ENCODE measurements at regions not wholly inside any gene's neighbourhood (a gene's known extent, or its start where the extent isn't known, plus 50 kb on each side); places are given as distances from the start of the nearest gene placed in this dataset.

DNA sequence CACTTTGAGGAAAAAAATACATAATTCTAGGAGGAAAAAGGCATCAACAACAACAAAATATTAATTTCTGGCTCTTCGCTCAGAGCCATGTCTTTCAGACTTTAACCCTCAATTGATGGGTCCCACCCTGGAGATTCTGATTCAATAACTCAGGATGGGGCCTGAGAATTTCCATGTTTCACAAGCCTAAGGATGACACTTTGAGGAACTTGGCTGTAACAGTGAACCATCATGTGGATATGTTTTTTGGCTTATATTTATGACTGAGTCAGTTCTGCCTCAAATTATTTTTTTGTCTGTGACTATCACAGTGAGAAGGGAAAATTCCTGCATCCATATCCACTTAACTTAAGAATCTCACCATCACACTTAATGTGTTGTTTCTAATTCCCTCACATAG lies 504.6 kb downstream of the RASEF start:
- ATAC-seq, result no peak

DNA sequence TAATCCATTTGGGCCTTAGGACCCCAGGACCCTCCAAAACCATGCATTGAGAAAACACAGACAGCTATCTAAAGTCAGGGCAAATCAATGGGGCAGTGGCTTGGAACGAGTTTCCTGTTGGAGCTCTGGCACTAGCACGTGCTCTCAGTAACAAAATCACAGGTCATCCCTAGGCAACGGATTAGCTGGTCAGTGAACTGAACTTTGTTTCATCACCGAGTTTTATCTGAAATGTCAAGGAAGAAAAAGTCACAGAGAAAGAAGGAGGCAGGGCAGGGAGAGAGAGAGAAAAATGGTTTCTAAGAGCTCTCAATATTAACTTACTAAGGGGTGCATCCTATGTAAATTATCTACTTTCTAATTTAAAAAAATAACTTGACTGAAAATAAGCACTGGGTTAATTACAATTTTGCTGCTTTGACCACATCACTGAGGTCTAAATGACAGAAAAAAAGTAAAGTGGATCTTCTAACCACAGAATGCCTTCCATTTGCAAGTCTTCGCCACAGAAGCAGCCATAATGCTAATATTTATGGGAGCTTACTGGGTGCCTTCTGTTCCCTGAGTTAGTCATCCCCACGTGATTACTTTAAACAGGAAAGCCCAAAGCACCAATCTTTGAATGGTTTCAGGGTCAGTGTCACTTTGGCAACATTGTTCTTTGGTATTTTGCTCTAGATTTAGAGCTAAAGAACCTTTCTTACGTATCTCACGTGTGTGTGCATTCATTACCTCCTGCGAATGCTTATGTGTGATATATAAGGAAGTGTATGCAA lies 503.9 kb downstream of the RASEF start:
- ATAC-seq, result no peak

DNA sequence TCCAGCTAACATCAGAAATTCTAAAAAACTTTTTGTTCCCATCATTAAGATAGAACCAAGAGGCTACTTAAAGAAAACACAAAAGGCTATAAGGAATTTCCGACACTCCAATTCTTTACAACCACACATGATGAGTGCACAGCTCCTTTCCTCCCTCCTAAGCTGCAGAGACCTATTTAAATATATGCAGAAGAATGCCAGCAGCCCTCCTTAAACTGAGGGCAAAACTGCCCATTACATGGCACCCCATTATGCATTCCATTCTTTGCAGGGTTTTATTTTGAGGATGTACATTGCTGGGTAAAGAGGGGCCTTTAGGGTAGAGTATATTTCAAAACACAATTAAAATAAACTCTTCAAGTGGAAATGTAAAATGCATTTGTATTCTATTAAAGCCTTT lies 502.9 kb downstream of the RASEF start:
- no peak for ATAC-seq

DNA sequence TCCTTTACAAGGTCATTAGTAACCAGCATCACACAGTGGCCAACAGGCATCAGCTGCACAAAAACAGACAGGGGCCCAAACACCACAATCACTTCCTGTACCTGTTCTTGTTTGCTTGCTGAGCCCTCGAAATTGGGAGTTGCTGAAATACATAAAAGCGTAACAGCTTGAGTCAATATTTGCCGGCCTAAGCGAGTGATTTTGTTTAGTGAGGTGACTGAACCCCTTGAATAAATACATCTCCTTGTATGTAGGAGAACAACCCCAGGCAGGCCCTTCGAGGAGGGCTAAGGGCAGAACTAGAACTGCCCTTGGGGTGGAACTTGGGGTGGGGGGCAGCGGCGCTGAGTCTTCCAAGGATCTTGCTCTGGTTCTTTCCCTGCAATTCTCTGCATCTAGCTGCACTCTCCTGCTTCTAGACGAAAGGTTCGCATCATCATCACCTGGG lies 502.5 kb downstream of the RASEF start:
- ATAC-seq, result no peak

DNA sequence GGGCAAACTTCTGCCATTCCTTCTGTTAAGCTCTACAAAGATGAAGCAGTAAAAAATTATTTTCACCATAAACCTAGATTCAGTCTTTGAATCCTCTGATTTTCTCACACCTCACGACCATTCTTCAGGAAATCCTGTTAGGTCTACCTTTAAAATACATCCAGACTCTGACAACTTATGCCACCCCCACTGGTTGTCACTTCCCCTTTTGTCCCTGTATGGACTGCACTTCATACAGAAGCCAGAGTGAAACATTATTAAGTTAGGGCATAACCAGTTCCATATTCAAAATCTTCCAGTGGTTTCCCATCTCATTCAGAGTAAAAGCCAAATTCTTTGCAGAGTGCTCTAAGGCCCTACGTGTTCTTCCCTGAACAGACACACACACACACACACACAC lies 499.8 kb downstream of the RASEF start:
- ATAC-seq, result no peak

DNA sequence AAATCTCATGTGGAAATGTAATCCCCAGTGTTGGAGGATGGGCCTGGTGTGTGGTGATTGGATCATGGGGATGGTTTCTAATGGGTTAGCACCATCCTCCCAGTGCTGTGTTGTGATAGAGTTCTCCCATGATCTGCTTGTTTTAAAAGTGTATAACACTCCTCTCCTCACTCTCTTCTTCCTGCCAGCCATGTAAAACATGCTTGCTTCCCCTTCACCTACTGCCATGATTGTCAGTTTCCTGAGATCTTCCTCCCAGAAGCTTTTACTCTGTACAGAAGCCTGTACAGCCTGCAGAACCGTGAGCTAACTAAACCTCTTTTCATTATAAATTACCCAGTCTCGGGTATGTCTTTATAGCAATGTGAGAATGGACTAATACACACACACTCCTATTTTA lies 499.1 kb downstream of the RASEF start:
- ATAC-seq, result no peak

DNA sequence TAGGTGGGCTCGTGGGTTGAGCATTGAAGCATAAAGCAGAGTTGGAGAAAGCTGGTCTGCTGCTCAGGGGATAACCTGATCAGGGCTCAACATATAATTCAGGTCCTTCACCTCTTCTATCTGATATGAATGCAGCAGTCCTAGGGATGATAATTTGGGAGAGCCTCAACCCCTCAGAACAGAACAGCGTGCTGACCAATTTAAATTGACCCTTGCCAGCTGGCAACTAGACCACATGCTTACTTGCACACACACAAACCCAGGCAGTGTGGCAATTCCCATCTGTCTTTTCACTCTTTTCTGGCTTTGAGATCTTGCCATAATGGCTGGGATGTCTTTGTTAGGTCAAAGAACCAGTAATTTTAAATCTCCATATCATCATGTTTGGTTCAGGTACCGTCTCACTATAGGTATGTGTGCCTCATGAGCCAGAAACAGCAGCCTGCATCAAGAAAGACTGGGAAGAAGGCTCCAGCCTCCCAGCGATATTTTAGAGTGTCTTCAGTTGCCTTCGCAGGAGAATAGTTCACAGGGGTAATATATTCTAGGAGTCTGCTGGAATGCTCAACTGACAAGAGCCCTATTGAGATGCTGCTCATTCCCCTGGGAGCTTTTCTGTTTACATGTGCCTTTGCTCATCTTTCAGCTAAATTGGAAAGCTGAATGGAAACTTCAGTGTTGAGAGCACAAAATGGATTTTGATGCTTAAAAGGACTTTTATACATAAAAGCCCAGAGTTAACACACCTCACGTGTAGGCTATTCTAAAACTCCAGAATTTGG lies 497.6 kb downstream of the RASEF start:
- ATAC-seq, result no peak

DNA sequence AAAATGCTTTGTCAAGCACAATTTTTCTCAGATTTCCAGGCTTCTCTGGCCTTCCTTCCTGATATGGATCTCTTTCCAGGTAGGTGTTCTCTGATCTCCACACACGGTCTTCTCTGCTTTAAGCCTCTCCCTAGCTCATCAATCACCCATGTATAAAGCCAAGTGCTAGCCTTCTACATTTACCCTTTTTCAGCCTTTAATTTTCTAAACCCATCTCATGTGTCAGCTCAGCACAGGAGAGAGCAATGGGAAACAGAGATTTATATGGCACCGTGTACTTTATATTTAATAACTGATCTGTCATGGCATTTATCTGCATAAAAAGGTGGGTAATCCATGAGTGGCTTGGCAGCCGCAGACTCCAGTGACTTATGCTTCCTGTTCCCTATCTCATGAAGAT lies 495.0 kb downstream of the RASEF start:
- ATAC-seq, result no peak

DNA sequence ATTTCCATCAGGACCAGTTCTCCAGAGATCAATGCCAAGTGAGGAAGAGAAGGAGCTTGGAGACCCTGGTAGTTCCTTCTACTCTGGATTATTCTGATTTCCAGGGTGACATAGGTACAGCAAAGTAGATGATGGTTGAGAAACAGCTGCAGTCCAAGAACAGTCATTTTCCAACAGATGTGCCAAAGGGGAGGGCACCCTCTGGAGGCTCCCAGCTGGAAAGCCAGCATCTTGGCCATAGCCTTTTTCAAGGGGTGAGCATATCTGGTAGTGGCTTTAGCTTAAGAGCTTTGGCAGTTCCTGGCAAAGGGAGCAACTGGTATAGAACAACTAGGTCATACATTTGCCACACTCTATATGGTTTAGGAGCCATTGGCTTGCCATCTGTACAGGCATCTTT lies 492.7 kb downstream of the RASEF start:
- no peak for ATAC-seq

DNA sequence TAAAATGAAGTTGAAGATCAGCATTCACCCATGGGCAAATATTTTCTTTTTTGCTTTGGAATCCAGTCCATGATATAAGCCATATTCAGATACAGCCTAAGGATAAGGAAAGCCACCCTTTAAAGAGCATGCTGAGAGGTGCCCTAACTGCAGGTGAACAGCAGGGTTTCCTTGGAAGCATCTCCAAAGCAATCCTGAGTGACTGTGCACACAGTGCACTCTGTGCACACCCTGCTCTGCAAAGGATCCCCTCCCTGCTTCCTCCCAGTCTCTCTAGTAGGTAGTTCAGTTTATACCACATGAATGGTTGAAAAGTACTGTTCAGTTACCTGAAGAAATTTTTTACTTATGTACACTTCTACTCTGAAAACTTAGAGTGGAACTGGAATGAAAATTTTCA lies 491.4 kb downstream of the RASEF start:
- no peak for ATAC-seq

DNA sequence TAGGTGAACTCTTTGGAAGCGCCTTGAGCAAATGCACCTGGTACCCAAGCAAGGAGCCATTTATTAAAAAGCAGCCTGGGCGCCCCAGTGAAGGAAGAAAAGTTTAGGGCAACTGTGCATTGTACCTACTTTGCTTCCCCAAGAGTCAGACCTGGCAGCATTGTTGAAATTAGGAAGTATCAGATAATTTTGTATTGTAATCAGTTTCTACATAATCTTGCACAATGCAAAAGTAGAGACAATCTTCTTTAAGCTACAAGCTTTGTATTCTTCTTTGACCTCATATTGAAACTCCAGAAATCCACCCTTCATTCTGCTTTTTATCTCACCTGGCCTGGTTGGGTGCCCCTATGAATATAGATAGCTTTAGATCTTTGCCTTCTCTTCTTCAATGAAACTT lies 490.8 kb downstream of the RASEF start:
- ATAC-seq, result no peak

DNA sequence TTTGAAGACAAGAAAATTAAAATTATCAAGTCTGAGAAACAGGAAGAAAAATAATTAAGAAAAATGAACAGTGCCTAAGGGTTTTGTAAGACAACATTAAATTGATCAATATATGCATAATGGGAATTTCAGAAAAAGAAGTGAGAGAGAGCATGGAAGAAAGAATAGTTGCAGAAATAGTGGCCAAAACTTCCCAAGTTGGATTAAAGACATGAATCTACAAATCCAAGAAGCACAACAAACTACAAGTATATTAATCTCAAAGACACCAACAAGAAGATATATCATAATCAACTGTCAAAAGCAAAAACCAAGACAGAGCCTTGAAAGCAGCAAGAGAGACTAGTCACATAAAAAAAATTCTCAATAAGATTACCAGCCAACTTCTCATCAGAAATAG lies 488.0 kb downstream of the RASEF start:
- ATAC-seq, result no peak

DNA sequence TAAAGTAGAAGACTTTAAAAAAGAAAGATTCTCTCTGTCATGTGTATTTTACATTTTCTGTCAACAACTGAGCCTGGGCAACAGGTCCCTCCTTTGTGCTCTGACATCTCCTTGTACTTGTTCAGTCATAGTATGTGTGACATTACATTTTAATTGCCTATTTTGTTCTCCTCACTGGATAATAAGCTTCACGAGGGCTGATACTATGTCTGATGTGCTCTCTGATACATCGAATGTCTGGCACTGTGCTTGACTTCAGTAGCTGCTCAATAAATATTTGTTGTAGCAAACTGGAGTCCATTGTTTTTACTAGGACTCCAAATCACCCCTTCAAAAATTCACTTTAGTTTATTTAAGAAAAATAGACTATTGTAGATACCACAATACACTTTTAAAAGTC lies 482.0 kb downstream of the RASEF start:
- no peak for ATAC-seq

DNA sequence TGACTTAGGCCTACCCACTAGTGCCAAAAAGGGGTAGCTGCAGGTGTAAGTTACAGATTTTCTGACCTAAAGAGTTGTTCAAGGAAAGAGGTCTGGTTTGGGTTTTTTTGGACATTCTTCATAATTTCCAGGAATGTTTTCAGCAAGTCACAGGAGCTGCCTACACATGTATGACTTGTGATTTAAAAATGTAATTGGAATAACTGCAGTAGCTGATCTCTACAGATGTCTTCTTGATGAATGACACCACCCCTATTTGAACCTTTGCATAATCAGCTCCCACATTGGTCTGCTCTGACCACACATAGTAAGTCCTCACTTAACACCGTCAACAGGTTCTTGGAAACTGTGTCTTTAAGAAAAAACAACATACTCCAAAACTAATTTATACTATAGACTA lies 481.4 kb downstream of the RASEF start:
- ATAC-seq, result no peak

DNA sequence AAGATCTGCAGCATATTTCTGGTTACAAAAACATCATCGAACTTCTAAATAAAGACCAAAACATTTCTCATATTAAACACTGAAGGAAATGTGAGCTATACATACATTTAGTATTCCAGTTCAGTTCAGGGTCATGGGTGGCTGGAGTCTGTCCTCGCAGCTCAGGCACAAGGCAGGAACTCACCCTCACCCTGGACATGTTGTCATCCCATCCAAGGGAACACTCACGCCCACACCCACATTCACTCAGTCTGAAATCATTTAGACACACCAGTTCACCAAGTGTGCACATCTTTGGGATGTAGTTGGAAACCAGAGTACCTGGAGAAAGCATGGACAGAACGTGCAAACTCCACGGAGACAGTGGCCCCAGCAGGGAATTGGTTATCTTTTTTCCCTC lies 481.0 kb downstream of the RASEF start:
- no peak for ATAC-seq

DNA sequence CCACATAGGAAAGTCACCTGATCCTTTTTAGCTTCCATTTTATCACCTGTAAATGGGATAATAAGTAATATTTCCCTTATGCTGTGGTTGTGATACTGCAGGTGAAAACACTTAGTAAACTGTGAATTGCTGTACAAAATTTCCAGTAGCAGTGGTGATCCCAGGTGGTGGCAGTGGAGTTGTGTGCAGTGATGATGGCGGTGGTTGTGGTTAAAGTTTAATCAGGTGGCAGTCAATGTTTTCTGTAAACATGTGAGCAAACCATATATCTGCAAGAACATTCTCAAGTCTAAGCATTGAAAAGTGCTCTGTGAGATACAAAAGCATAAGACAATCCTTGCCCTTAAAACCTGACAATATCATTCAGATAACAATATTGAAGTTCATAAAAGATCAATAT lies 480.2 kb downstream of the RASEF start:
- ATAC-seq, result no peak

DNA sequence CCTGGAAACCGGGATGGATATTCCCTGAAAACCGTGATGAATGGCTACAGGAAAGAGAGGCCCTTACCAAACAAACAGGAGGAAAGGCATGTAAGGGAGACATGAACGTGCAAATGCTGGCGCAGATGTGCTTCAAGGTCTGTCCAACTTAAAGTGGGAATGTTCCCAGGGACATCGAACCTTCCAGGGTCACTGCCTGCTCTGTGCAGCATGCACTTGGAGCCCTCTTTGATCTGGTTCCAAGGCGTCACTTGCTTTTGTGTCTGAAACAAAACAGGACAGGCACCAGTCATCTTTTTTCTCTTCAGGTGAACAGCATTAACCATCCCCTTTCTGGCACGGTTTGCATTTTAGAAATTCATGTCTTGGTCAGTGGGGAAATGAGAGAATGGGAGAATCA lies 479.4 kb downstream of the RASEF start:
- no peak for ATAC-seq

DNA sequence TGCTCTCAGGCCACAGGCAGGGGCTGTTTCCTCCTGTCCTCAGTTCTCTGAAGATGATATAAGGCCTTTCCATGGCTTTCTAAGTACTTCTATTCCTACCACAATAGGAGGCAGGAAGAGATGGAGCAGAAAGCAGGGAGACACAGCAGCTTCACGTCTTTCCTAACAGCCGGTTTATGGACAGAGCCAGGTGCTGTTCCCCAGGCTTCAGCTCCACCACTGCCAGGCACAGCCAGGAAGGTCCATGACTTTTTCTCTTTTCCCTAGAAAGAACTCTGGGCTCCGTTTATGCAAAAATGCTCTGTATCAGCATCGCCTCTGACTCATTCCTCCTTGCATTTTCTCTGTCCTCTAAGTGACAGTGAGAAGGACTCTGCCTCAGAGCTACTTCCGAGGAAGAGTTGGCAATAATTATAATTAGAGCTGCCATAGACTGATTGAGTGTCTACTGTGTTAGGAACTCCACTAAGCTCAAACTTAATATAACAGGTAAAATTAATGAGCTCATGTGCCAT lies 478.5 kb downstream of the RASEF start:
- no peak for ATAC-seq

DNA sequence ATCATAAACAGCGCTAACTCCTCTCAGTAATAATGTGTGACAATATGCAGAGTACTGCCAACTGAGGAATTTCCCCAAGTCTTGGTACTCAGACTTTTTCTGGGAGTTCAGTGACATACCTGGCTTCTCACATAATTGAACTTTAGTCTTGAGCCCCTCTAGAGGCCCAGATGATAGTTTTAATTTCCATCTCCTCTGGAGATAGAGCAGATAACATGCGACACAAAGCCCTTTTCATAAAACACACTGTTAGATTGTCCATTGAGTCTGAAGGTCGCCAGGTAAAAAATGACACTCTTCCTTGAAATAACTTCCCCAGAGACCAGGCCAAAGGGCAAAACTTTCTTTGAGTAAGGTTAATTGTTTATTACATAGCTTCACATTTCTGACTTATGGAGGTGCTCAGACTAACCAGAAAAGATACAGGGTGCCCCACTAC lies 476.0 kb downstream of the RASEF start:
- ATAC-seq, result no peak

DNA sequence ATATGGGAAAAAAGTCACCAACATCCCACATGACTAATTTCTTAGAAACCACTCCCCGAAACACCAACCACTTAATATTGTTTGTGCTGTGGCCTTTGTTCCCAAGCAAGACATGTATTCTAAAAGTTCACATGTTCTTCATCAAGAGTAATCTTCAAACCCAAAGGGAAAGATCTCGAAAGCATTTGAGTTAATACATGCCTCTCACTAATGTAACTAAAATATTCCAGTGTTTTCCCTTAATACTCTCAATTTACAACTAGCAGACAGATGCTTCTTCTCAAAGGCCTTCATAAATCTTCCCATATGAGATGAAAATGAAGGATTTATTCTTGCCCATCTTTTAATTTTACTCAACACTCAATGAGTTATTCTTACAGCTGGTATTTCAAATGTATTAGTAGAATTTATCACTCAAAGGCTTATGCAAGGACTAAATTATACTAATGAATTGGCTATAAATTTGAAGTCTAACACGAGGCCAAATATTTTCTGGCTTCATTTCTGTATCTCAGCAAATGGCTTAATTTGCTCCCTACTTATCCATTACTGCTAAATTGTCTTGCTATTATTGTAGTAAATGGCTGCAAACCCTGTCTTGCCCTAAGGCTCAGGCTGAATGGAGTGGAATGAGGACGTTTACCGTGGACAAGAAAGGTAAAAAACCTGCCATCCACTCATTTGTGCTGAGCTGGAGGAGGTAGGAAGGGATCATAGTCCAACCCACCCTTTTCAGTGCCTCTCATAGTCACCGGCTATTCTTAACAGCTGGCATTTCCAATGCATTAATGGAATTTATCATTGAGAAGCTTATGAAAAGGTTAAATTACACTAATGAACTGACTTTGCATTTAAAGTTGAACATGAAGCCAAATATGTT lies 474.4 kb downstream of the RASEF start:
- ATAC-seq, result no peak

DNA sequence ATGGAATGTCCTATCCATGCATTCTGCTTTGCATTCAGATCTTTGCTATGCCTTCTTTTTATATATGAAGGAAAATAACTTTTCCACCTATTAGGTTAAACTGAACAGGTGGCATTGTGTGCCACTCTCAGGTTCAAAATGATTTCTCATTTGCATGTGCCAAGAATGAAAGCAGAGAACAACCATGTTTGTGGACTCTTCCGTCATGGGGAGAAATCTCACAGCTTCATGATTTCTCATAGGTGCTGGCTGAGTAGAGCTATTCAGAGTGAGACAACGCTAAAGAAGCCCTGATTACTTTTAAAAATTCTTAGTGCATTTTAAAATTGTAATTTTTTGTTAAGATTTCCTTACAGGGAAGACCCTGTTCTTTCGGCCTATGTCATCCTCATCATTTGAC lies 472.1 kb downstream of the RASEF start:
- no peak for ATAC-seq

DNA sequence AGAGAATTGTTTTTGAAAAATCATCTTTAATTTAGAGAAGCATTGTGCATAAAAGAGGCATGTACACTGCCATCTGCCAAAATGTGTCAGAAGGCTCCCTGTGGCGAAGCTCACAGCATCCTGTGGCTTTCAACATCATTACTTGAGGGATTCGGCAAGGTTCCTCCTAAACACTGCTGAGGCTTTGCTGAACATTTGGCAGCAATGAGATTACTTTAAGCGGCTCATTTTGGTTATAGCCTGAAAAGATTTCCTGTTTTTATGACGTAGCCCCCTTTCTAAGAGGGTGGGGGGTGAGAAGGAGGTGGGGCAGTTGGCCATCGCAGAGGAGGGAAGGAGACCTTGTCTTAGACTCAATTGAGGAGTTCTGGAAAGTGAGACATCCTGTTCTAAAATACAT lies 469.4 kb downstream of the RASEF start:
- ATAC-seq, result no peak
